ENCODE measurements at regions not wholly inside any gene's neighbourhood (a gene's known extent, or its start where the extent isn't known, plus 50 kb on each side); places are given as distances from the start of the nearest gene placed in this dataset.

- DNase-seq (ENCODE audit: low read depth in 2 of 3, low spot score in 1 of 3), result no peak
Measured at GRCh38 chr18:24731981-24732380, 271.5 kb downstream of the HRH4 start.

GRCh38 chr18:24734058-24734457, 273.6 kb downstream of the HRH4 start:
- no peak for DNase-seq (ENCODE audit: low read depth in 2 of 3, low spot score in 1 of 3)

GRCh38 chr18:24735624-24736231, 275.3 kb downstream of the HRH4 start:
- no peak for DNase-seq (ENCODE audit: low read depth in 2 of 3, low spot score in 1 of 3)

- no peak for DNase-seq (ENCODE audit: low read depth in 2 of 3, low spot score in 1 of 3)
Measured at GRCh38 chr18:24736662-24737330, 276.4 kb downstream of the HRH4 start.

- no peak for DNase-seq (ENCODE audit: low read depth in 2 of 3, low spot score in 1 of 3)
Measured at GRCh38 chr18:24740829-24741228, 280.4 kb downstream of the HRH4 start.

GRCh38 chr18:24741321-24741720, 280.9 kb downstream of the HRH4 start:
- no peak for DNase-seq (ENCODE audit: low read depth in 2 of 3, low spot score in 1 of 3)

- DNase-seq (ENCODE audit: low read depth in 2 of 3, low spot score in 1 of 3), result no peak
Measured at GRCh38 chr18:24741965-24742724, 281.7 kb downstream of the HRH4 start.

GRCh38 chr18:24754583-24755253, 294.3 kb downstream of the HRH4 start:
- no peak for DNase-seq (ENCODE audit: low read depth in 2 of 3, low spot score in 1 of 3)

- DNase-seq (ENCODE audit: low read depth in 2 of 3, low spot score in 1 of 3), result no peak
Measured at GRCh38 chr18:24756385-24756784, 295.9 kb downstream of the HRH4 start.

- DNase-seq (ENCODE audit: low read depth in 2 of 3, low spot score in 1 of 3), result no peak
Measured at GRCh38 chr18:24757134-24757533, 296.7 kb downstream of the HRH4 start.

- no peak for DNase-seq (ENCODE audit: low read depth in 2 of 3, low spot score in 1 of 3)
Measured at GRCh38 chr18:24761765-24762164, 301.3 kb downstream of the HRH4 start.

GRCh38 chr18:24762511-24762910, 302.1 kb downstream of the HRH4 start:
- no peak for DNase-seq (ENCODE audit: low read depth in 2 of 3, low spot score in 1 of 3)

- DNase-seq (ENCODE audit: low read depth in 2 of 3, low spot score in 1 of 3), result no peak
Measured at GRCh38 chr18:24763765-24764513, 303.5 kb downstream of the HRH4 start.

- no peak for DNase-seq (ENCODE audit: low read depth in 2 of 3, low spot score in 1 of 3)
Measured at GRCh38 chr18:24764766-24765165, 304.3 kb downstream of the HRH4 start.

GRCh38 chr18:24766376-24766775, 305.9 kb downstream of the HRH4 start:
- DNase-seq (ENCODE audit: low read depth in 2 of 3, low spot score in 1 of 3), result no peak

- DNase-seq (ENCODE audit: low read depth in 2 of 3, low spot score in 1 of 3), result no peak
Measured at GRCh38 chr18:24770311-24771024, 310.0 kb downstream of the HRH4 start.

GRCh38 chr18:24771300-24771699, 310.9 kb downstream of the HRH4 start:
- DNase-seq (ENCODE audit: low read depth in 2 of 3, low spot score in 1 of 3), result no peak

- no peak for DNase-seq (ENCODE audit: low read depth in 2 of 3, low spot score in 1 of 3)
Measured at GRCh38 chr18:24773101-24773500, 312.7 kb downstream of the HRH4 start.

GRCh38 chr18:24776019-24776418, 315.6 kb downstream of the HRH4 start:
- no peak for DNase-seq (ENCODE audit: low read depth in 2 of 3, low spot score in 1 of 3)

- DNase-seq (ENCODE audit: low read depth in 2 of 3, low spot score in 1 of 3), result no peak
Measured at GRCh38 chr18:24778810-24779418, 318.5 kb downstream of the HRH4 start.
